ENCODE measurements at regions not wholly inside any gene's neighbourhood (a gene's known extent, or its start where the extent isn't known, plus 50 kb on each side); places are given as distances from the start of the nearest gene placed in this dataset.

- TF ChIP-seq CTCF (optimal IDR thresholded peaks at IDR 0.05 in 1 of 3, IDR thresholded peaks at IDR 0.05 in 1 of 3, conservative IDR thresholded peaks at IDR 0.05 in 1 of 3; ENCODE audit: extremely low read depth in 1 of 3, insufficient read depth in 2 of 3, low read length in 3 of 3) (no peak), EZH2 (IDR thresholded peaks at IDR 0.05; ENCODE audit: low read length) (no peak)
Observed at GRCh38 chr13:47545201-47546024, 455.7 kb downstream of the SUCLA2 start.
